Thyroid gland (tissue), 4 donors: ENCODE measurements at regions not wholly inside any gene's neighbourhood (a gene's known extent, or its start where the extent isn't known, plus 50 kb on each side); places are given as distances from the start of the nearest gene placed in this dataset.

Source experiments
- DNase-seq, 2 donors: peaks; one replicate each; pipeline ENCODE4 v3.0.0-alpha.2; 2019
- H3K27ac ChIP-seq, 3 donors: fragments of 200-600 bp; sonication (generic); 1 replicate in 2 of 3; 2 replicates in 1 of 3; pipeline ENCODE4 v1.5.1; 2016 to 2019; ENCODE audit warnings: mild to moderate bottlenecking in 1 of 3, moderate library complexity in 1 of 3
- H3K27me3 ChIP-seq: fragments of 200-600 bp; sonication (generic); one replicate; pipeline ENCODE4 v1.5.1; 2019
- H3K36me3 ChIP-seq, 2 donors: fragments of 200-600 bp; sonication (generic); one replicate each; pipeline ENCODE4 v1.5.1; 2016 to 2019
- H3K4me1 ChIP-seq, 2 donors: fragments of 200-600 bp; sonication (generic); one replicate each; pipeline ENCODE4 v1.5.1; 2017 to 2019
- H3K4me3 ChIP-seq, 3 donors: fragments of 200-600 bp; sonication (generic); replicated peaks in 1 of 3; 1 replicate in 2 of 3; 2 replicates in 1 of 3; pipeline ENCODE4 v1.5.1; 2016; ENCODE audit warnings: mild to moderate bottlenecking in 1 of 3
- H3K9me3 ChIP-seq: fragments of 200-600 bp; sonication (generic); one replicate; pipeline ENCODE4 v1.5.1; 2017
- POLR2A ChIP-seq, 2 donors: fragments of 450-650 bp; IDR thresholded peaks; one replicate each; pipeline ENCODE4 v1.6.1; 2017; ENCODE audit warnings: antibody characterized with exemption in 2 of 2, mild to moderate bottlenecking in 2 of 2, moderate library complexity in 1 of 2
- WGBS, 2 donors: methylation state at CpG; one replicate each; pipeline ENCODE4 v1.1.5; 2017; 5-methylcytosine and 5-hydroxymethylcytosine counted together
- intact Hi-C: fragments of 100-400 bp; cut with DNase I; formaldehyde crosslinking; loops from one replicate; pipeline ENCODE4 v1.15.1; 2023
- TF ChIP-seq, protein P1 (sequence below), 6 experiments: fragments of 200-600 bp in 3 of 6; fragments of 450-650 bp in 3 of 6; sonication (generic) in 3 of 6; IDR thresholded peaks; one replicate each; pipeline ENCODE4 v1.5.1; 2016 to 2019; ENCODE audit warnings: antibody characterized with exemption in 6 of 6, mild to moderate bottlenecking in 2 of 6, inconsistent platforms in 1 of 6, moderate library complexity in 1 of 6

DNA sequence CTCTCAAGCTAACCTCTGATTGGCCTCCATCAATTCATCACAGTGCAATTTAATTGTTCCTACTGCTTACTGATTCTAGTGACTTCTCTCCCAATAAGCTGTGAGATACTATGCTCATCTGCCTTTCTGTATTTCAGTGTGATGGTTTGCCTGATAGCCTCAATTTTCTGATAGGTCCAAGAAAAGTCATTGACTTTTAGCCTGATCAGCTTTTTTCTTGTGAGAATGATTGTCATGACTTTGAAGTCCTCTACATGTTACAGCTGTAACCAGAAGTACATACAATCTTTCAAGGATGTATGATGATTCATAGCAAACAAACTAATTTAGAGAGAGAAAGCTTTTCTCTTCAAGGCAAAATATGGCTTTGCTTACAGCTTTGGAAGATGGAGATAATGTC is 463.8 kb upstream of the CNTN3 start:
- intact Hi-C loops = no loop called here
- TF ChIP-seq POLR2A (IDR thresholded peaks at IDR 0.05) = no peak
- TF ChIP-seq, protein P1, sequence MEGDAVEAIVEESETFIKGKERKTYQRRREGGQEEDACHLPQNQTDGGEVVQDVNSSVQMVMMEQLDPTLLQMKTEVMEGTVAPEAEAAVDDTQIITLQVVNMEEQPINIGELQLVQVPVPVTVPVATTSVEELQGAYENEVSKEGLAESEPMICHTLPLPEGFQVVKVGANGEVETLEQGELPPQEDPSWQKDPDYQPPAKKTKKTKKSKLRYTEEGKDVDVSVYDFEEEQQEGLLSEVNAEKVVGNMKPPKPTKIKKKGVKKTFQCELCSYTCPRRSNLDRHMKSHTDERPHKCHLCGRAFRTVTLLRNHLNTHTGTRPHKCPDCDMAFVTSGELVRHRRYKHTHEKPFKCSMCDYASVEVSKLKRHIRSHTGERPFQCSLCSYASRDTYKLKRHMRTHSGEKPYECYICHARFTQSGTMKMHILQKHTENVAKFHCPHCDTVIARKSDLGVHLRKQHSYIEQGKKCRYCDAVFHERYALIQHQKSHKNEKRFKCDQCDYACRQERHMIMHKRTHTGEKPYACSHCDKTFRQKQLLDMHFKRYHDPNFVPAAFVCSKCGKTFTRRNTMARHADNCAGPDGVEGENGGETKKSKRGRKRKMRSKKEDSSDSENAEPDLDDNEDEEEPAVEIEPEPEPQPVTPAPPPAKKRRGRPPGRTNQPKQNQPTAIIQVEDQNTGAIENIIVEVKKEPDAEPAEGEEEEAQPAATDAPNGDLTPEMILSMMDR (IDR thresholded peaks at IDR 0.05) = no peak
- no peak overlapping the region for H3K4me3 ChIP-seq
- H3K4me1 ChIP-seq = no peaks in the 10 kb centered on the region
- no peak overlapping the region for H3K27ac ChIP-seq
- no peaks in the 10 kb centered on the region for H3K36me3 ChIP-seq
- no peak for DNase-seq
- H3K9me3 ChIP-seq = no peaks in the 10 kb centered on the region
- H3K27me3 ChIP-seq = no peaks in the 10 kb centered on the region

DNA sequence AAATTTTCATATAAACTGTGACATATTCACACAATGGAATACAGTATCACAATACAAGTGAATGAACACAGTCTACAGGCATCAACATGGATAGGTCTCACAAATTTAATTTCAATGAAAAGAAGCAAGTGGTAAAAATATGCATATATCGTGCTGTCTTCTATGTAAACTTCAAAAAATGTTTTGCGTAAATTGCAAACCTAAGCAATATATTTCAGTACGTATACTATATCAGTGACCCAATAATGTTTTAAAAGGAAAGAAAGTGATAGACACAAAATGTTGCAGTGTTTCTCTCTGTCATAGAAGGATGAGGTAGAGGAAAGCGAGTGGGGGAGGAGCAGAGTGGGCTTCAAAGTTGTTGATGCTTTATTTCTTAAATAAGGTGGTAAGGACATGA is 468.4 kb upstream of the CNTN3 start:
- Histone ChIP-seq H3K4me3 (no peak overlapping the region), H3K4me1 (no peaks in the 10 kb centered on the region), H3K36me3 (no peaks in the 10 kb centered on the region), H3K9me3 (no peaks in the 10 kb centered on the region), H3K27ac (no peak overlapping the region), H3K27me3 (no peaks in the 10 kb centered on the region)
- DNase-seq = no peak
- intact Hi-C loops = no loop called here
- no peak for TF ChIP-seq POLR2A (IDR thresholded peaks at IDR 0.05)
- TF ChIP-seq, protein P1 (IDR thresholded peaks at IDR 0.05) = no peak
- 92 to 93% methylated on average over 4 of the region's 4 CpGs for WGBS, 2 donors

DNA sequence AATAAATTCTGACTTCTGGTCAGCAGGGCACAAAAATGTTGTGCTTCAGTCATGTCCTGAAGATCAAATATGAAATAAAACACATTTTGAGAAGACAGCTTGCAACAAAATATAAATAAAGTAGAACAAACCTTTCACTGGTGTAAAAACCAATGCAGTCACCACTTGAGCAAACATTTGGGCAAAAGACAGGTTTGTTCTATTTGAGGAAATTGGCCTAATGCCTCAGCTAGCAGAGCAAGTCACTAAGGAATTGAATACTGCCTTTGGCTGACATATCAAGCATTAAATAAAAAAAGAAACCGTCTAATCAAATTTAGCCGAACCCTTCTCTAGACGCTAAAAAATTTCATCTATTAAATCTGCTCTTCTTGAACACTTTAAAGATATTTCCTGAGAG is 475.4 kb upstream of the CNTN3 start:
- TF ChIP-seq, protein P1 (IDR thresholded peaks at IDR 0.05) = no peak
- no peak for TF ChIP-seq POLR2A (IDR thresholded peaks at IDR 0.05)
- WGBS, 2 donors = 87 to 90% methylated on average over 3 of the region's 3 CpGs
- no peaks in the 10 kb centered on the region for H3K27me3 ChIP-seq

DNA sequence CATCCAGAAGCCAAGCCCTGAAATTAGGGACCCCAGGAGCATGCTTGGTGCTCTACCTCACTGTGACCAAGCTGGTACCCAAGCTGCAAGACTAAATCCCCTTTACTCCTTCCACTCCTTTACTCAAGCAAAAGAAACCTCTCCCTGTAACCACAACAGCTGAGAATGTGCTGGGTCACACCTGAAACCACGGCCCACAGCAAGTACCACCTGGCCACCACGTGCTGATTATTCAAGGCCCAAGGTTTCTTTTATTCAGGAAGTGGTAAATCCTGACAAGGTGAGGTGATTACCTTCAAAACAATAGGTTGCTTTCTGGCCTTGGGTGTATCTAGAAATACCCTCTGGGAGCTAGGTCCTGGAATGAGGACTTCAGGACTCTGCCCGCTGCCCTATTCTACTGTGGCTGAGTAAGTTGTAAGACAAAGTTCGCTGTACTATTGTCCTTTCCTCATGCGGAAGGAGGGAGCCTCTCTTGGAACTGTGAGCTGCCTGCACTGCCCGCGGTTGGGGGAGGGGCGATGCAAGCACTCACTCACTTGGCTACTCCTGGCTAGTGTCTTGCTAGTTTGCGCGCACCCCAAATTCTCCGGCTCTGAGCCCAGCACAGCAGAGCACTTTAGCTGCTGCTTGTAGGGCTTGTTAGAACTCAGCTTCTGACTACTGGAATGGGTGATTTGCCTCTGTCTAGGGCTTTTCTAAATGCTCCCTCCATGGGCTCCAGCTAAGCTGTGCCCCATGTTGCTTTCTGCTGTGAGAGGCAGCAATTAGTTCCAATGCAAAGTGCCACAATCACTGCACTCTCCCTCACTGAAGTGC is 487.1 kb upstream of the CNTN3 start:
- no peak overlapping the region for H3K4me3 ChIP-seq
- 34 to 47% methylated on average over 11 of the region's 11 CpGs for WGBS, 2 donors
- no peak overlapping the region for H3K27ac ChIP-seq
- H3K9me3 ChIP-seq = no peaks in the 10 kb centered on the region
- H3K27me3 ChIP-seq = no peaks in the 10 kb centered on the region
- intact Hi-C loops = no loop called here
- H3K36me3 ChIP-seq = no peaks in the 10 kb centered on the region
- H3K4me1 ChIP-seq = no peaks in the 10 kb centered on the region
- DNase-seq = no peak
- TF ChIP-seq POLR2A (IDR thresholded peaks at IDR 0.05) = no peak
- TF ChIP-seq, protein P1 (IDR thresholded peaks at IDR 0.05) = no peak

More for the DNA sequence above, 475.4 kb upstream of the CNTN3 start:
- no peaks in the 10 kb centered on the region for H3K36me3 ChIP-seq
- intact Hi-C loops = no loop called here
- no peak overlapping the region for H3K27ac ChIP-seq
- H3K9me3 ChIP-seq = no peaks in the 10 kb centered on the region
- DNase-seq = no peak
- no peaks in the 10 kb centered on the region for H3K4me1 ChIP-seq
- H3K4me3 ChIP-seq = no peak overlapping the region

DNA sequence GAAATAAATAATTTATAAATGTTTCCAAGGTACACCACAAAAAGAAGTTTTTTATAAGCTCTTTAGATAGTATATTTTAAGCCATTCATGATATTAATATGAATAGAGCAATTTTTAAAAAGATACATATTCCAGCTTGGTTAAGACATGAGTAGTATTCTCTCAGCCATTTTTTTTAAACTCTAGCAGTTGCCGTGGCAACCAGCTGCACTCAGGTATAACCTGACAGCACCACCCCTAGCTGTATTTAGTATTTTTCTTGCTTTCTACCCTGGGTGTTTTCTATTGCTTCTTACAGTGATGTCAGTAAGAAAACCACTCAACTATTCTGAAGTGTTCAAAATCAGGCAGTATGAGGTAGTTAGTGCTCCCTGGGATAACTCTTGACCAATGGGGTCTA is 496.3 kb upstream of the CNTN3 start:
- TF ChIP-seq, protein P1 (IDR thresholded peaks at IDR 0.05) = no peak
- DNase-seq = no peak
- Histone ChIP-seq H3K4me1 (no peaks in the 10 kb centered on the region), H3K9me3 (no peaks in the 10 kb centered on the region), H3K36me3 (no peaks in the 10 kb centered on the region), H3K27ac (no peak overlapping the region), H3K27me3 (no peaks in the 10 kb centered on the region), H3K4me3 (no peak overlapping the region)
- WGBS, 2 donors = 53 to 69% methylated on average over 1 of the region's 1 CpG
- intact Hi-C loops = no loop called here
